ENCODE measurements at regions not wholly inside any gene's neighbourhood (a gene's known extent, or its start where the extent isn't known, plus 50 kb on each side); places are given as distances from the start of the nearest gene placed in this dataset.

DNA sequence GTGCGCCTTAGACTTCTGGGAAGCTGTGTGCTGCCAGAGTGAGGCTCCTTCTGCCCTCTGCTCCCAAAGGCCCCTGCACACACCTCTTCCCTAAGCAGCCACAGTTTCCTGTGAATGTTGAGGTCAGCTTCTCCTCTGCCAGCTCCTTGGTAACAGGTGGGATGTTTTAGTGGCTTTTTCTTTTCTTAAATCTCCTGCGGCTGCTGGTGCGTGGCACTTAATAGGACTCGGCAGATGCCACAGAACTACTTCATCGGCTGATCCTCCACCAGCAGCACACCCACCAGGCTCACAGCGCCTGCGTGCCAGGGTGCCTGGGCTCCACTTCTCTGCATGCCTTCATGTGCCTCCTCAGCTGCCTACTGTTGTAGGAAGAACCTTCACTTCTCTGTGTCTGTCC is 87.8 kb downstream of the RCN1 start:
- H3K27ac ChIP-seq (ENCODE audit: extremely low read length, insufficient read depth, low read length): no peak overlapping the region
- H3K9ac ChIP-seq (ENCODE audit: insufficient read depth, low read depth, low read length): no peak overlapping the region
- WGBS (ENCODE audit: low lambda C conversion rate): 34% methylated on average over 7 of the region's 7 CpGs
- intact Hi-C loops (cut with micrococcal nuclease; ENCODE audit: unreplicated experiment): no loop called here
- H3K4me3 ChIP-seq (replicated peaks in 1 of 3; ENCODE audit: insufficient read depth in 1 of 3, low read depth in 2 of 3, low read length in 3 of 3): no peak overlapping the region
- ChIA-PET CTCF (ENCODE audit: low intra/inter-chr PET ratio, low total read pairs) (no interaction called here), POLR2A (no interaction called here)
- H3K36me3 ChIP-seq (replicated peaks in 1 of 2; ENCODE audit: control insufficient read depth in 1 of 2, insufficient read depth in 2 of 2, low read length in 2 of 2): no peaks in the 10 kb centered on the region
- BruUV-seq (replicated peaks): no TSS peak
- H3K4me1 ChIP-seq (ENCODE audit: insufficient read depth, low read length): no peaks in the 10 kb centered on the region
- no peak for DNase-seq (ENCODE audit: low spot score)
- ATAC-seq: no peak
- H3K27me3 ChIP-seq (ENCODE audit: control insufficient read depth in 1 of 2, insufficient read depth in 2 of 2, low read length in 2 of 2): peaks cover 0 to 2% of the 10 kb centered on the region in 2 experiments; a peak in 2 of 5 replicates
- no peaks in the 10 kb centered on the region for H4K20me1 ChIP-seq (ENCODE audit: insufficient read depth, low read length)
- no peaks in the 10 kb centered on the region for H3K79me2 ChIP-seq (ENCODE audit: insufficient read depth, low read length)
- no peak for FAIRE-seq
- no peak overlapping the region for H2AFZ ChIP-seq (ENCODE audit: low read length)
- in situ Hi-C loops (cut with HindIII; ENCODE audit: extremely low pct_ligation_motif_present, low pct_unique_long_range_greater_than_20kb): no loop called here
- H3K9me3 ChIP-seq (ENCODE audit: low read length): no peaks in the 10 kb centered on the region
- H3K4me2 ChIP-seq (ENCODE audit: low read depth, low read length): no peak overlapping the region
- TF ChIP-seq SETDB1 (CRISPR knock-in tag; IDR thresholded peaks at IDR 0.05; ENCODE audit: borderline replicate concordance) (no peak), ZNF326 (CRISPR knock-in tag; IDR thresholded peaks at IDR 0.05; ENCODE audit: borderline replicate concordance) (no peak), ZNF83 (CRISPR knock-in tag; IDR thresholded peaks at IDR 0.05; ENCODE audit: borderline replicate concordance) (no peak), POGZ (CRISPR knock-in tag; IDR thresholded peaks at IDR 0.05) (no peak), ZMYM4 (CRISPR knock-in tag; IDR thresholded peaks at IDR 0.05) (no peak), KDM2A (CRISPR knock-in tag; IDR thresholded peaks at IDR 0.05; ENCODE audit: borderline replicate concordance, low read depth) (no peak), ZNF329 (CRISPR knock-in tag; IDR thresholded peaks at IDR 0.05; ENCODE audit: low read depth) (no peak), ZNF264 (CRISPR knock-in tag; IDR thresholded peaks at IDR 0.05) (no peak), RNF2 (conservative IDR thresholded peaks at IDR 0.05; ENCODE audit: low read depth) (no peak)
- TF ChIP-seq, protein P1, sequence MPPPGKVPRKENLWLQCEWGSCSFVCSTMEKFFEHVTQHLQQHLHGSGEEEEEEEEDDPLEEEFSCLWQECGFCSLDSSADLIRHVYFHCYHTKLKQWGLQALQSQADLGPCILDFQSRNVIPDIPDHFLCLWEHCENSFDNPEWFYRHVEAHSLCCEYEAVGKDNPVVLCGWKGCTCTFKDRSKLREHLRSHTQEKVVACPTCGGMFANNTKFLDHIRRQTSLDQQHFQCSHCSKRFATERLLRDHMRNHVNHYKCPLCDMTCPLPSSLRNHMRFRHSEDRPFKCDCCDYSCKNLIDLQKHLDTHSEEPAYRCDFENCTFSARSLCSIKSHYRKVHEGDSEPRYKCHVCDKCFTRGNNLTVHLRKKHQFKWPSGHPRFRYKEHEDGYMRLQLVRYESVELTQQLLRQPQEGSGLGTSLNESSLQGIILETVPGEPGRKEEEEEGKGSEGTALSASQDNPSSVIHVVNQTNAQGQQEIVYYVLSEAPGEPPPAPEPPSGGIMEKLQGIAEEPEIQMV (CRISPR knock-in tag; IDR thresholded peaks at IDR 0.05; ENCODE audit: low read depth): no peak
- TF ChIP-seq, protein P2, sequence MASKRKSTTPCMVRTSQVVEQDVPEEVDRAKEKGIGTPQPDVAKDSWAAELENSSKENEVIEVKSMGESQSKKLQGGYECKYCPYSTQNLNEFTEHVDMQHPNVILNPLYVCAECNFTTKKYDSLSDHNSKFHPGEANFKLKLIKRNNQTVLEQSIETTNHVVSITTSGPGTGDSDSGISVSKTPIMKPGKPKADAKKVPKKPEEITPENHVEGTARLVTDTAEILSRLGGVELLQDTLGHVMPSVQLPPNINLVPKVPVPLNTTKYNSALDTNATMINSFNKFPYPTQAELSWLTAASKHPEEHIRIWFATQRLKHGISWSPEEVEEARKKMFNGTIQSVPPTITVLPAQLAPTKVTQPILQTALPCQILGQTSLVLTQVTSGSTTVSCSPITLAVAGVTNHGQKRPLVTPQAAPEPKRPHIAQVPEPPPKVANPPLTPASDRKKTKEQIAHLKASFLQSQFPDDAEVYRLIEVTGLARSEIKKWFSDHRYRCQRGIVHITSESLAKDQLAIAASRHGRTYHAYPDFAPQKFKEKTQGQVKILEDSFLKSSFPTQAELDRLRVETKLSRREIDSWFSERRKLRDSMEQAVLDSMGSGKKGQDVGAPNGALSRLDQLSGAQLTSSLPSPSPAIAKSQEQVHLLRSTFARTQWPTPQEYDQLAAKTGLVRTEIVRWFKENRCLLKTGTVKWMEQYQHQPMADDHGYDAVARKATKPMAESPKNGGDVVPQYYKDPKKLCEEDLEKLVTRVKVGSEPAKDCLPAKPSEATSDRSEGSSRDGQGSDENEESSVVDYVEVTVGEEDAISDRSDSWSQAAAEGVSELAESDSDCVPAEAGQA (IDR thresholded peaks at IDR 0.05; ENCODE audit: low read depth): no peak
- TF ChIP-seq, protein P2 (CRISPR knock-in tag; IDR thresholded peaks at IDR 0.05; ENCODE audit: borderline replicate concordance): no peak
- TF ChIP-seq, protein P3, sequence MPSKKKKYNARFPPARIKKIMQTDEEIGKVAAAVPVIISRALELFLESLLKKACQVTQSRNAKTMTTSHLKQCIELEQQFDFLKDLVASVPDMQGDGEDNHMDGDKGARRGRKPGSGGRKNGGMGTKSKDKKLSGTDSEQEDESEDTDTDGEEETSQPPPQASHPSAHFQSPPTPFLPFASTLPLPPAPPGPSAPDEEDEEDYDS (CRISPR knock-in tag; IDR thresholded peaks at IDR 0.05): no peak
- TF ChIP-seq, protein P4, sequence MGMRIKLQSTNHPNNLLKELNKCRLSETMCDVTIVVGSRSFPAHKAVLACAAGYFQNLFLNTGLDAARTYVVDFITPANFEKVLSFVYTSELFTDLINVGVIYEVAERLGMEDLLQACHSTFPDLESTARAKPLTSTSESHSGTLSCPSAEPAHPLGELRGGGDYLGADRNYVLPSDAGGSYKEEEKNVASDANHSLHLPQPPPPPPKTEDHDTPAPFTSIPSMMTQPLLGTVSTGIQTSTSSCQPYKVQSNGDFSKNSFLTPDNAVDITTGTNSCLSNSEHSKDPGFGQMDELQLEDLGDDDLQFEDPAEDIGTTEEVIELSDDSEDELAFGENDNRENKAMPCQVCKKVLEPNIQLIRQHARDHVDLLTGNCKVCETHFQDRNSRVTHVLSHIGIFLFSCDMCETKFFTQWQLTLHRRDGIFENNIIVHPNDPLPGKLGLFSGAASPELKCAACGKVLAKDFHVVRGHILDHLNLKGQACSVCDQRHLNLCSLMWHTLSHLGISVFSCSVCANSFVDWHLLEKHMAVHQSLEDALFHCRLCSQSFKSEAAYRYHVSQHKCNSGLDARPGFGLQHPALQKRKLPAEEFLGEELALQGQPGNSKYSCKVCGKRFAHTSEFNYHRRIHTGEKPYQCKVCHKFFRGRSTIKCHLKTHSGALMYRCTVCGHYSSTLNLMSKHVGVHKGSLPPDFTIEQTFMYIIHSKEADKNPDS (CRISPR knock-in tag; IDR thresholded peaks at IDR 0.05): no peak
- TF ChIP-seq, protein P5, sequence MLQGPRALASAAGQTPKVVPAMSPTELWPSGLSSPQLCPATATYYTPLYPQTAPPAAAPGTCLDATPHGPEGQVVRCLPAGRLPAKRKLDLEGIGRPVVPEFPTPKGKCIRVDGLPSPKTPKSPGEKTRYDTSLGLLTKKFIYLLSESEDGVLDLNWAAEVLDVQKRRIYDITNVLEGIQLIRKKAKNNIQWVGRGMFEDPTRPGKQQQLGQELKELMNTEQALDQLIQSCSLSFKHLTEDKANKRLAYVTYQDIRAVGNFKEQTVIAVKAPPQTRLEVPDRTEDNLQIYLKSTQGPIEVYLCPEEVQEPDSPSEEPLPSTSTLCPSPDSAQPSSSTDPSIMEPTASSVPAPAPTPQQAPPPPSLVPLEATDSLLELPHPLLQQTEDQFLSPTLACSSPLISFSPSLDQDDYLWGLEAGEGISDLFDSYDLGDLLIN (CRISPR knock-in tag; IDR thresholded peaks at IDR 0.05; ENCODE audit: borderline replicate concordance): no peak
